ENCODE measurements at regions not wholly inside any gene's neighbourhood (a gene's known extent, or its start where the extent isn't known, plus 50 kb on each side); places are given as distances from the start of the nearest gene placed in this dataset.

- no peak for TF ChIP-seq AR (CRISPR knock-in tag; IDR thresholded peaks at IDR 0.05)
- TF ChIP-seq E2F1 (CRISPR knock-in tag; IDR thresholded peaks at IDR 0.05) = no peak
- no peak for TF ChIP-seq IRF1 (CRISPR knock-in tag; IDR thresholded peaks at IDR 0.05)
- TF ChIP-seq FOXK1 (CRISPR knock-in tag; IDR thresholded peaks at IDR 0.05) = no peak
- TF ChIP-seq MLX (CRISPR knock-in tag; IDR thresholded peaks at IDR 0.05) = no peak
- no peak for TF ChIP-seq TP53 (CRISPR knock-in tag; IDR thresholded peaks at IDR 0.05)
- TF ChIP-seq GRHL2 (CRISPR knock-in tag; IDR thresholded peaks at IDR 0.05; ENCODE audit: insufficient replicate concordance, severe bottlenecking) = no peak
- no peak for TF ChIP-seq HMGXB4 (CRISPR knock-in tag; IDR thresholded peaks at IDR 0.05)
- no peak for TF ChIP-seq ZSCAN18 (CRISPR knock-in tag; IDR thresholded peaks at IDR 0.05)
- TF ChIP-seq ZNF281 (CRISPR knock-in tag; IDR thresholded peaks at IDR 0.05) = no peak
- TF ChIP-seq ATF6 (CRISPR knock-in tag; IDR thresholded peaks at IDR 0.05) = no peak
- no peak for TF ChIP-seq SP1 (CRISPR knock-in tag; conservative IDR thresholded peaks at IDR 0.05)
Observed at GRCh38 chr6:115272311-115272710, 788.4 kb downstream of the FRK start (continued).
